C4-2B (cell line): ENCODE measurements at regions not wholly inside any gene's neighbourhood (a gene's known extent, or its start where the extent isn't known, plus 50 kb on each side); places are given as distances from the start of the nearest gene placed in this dataset.

Experiments
- CTCF ChIP-seq: fragments of 450-650 bp; conservative IDR thresholded peaks from 2 replicates; pipeline ENCODE4 v1.5.1; 2017; ENCODE audit warnings: mild to moderate bottlenecking
- ZFX ChIP-seq: fragments of 450-650 bp; IDR thresholded peaks from 2 replicates; pipeline ENCODE4 v1.6.1; 2017

GRCh38 chr10:90975096-90975495 lies 54.2 kb upstream of the ANKRD1 start:
- no peak for TF ChIP-seq CTCF
- no peak for TF ChIP-seq ZFX
